H1 (cell line): ENCODE measurements at regions not wholly inside any gene's neighbourhood (a gene's known extent, or its start where the extent isn't known, plus 50 kb on each side); places are given as distances from the start of the nearest gene placed in this dataset.

Experiments used
- CHD2 ChIP-seq: IDR thresholded peaks from 2 replicates; pipeline ENCODE4 v1.6.1; 2012; ENCODE audit warnings: low read length, improper control_type of control experiment
- CTCF ChIP-seq, 3 experiments: IDR thresholded peaks; 1 replicate in 2 of 3; 2 replicates in 1 of 3; pipeline versions ENCODE4 v1.5.1 to v1.6.1; 2011; ENCODE audit warnings: low read length in 3 of 3, mild to moderate bottlenecking in 3 of 3, inconsistent platforms in 2 of 3, low read depth in 1 of 3, moderate library complexity in 1 of 3; ENCODE audit not compliant: insufficient read depth in 1 of 3; ENCODE audit errors: control extremely low read depth in 1 of 3
- KDM1A ChIP-seq: fragments of 200-600, 300-600 bp; sonication (generic); IDR thresholded peaks from 2 replicates; pipeline ENCODE4 v1.7.1; 2016; ENCODE audit warnings: mild to moderate bottlenecking, low read length, borderline replicate concordance
- PHF8 ChIP-seq: fragments of 200-600 bp; sonication (generic); conservative IDR thresholded peaks from 2 replicates; pipeline ENCODE4 v1.7.1; 2012; ENCODE audit warnings: low read depth, mild to moderate bottlenecking, inconsistent platforms, low read length, moderate library complexity
- POLR2A ChIP-seq, 2 experiments: IDR thresholded peaks; 1 replicate in 1 of 2; 2 replicates in 1 of 2; pipeline ENCODE4 v1.6.1; 2011; ENCODE audit warnings: low read depth in 2 of 2, low read length in 2 of 2, mild to moderate bottlenecking in 2 of 2; ENCODE audit errors: control extremely low read depth in 1 of 2
- POLR2AphosphoS5 ChIP-seq: IDR thresholded peaks from 2 replicates; pipeline ENCODE4 v1.6.1; 2011; ENCODE audit warnings: low read depth, low read length
- SP1 ChIP-seq: IDR thresholded peaks from 2 replicates; pipeline ENCODE4 v1.6.1; 2011; ENCODE audit warnings: low read depth, low read length
- TAF1 ChIP-seq: IDR thresholded peaks from 2 replicates; pipeline ENCODE4 v1.6.1; 2011; ENCODE audit warnings: mild to moderate bottlenecking, low read depth, low read length
- TEAD4 ChIP-seq: IDR thresholded peaks from 2 replicates; pipeline ENCODE4 v1.6.1; 2012; ENCODE audit warnings: low read depth, low read length, inconsistent platforms, mixed read lengths
- YY1 ChIP-seq: IDR thresholded peaks from 2 replicates; pipeline ENCODE4 v1.6.1; 2011; ENCODE audit warnings: low read depth, mild to moderate bottlenecking, low read length

GRCh38 chr9:16157651-16158050 is 604.8 kb downstream of the CCDC171 start:
- no peak for TF ChIP-seq CTCF (IDR thresholded peaks at IDR 0.05; ENCODE audit: control extremely low read depth in 1 of 3, insufficient read depth in 1 of 3, low read depth in 1 of 3, low read length in 3 of 3)
- no peak for TF ChIP-seq POLR2A (IDR thresholded peaks at IDR 0.05; ENCODE audit: control extremely low read depth in 1 of 2, low read depth in 2 of 2, low read length in 2 of 2)
- no peak for TF ChIP-seq YY1
- TF ChIP-seq POLR2AphosphoS5 = no peak
- TF ChIP-seq TAF1 = no peak
- no peak for TF ChIP-seq PHF8
- no peak for TF ChIP-seq SP1
- no peak for TF ChIP-seq KDM1A
- no peak for TF ChIP-seq TEAD4
- TF ChIP-seq CHD2 = no peak
